SK-N-SH treated with all-trans-retinoic acid at 6 μM for 48 hours (cell line): ENCODE measurements at regions not wholly inside any gene's neighbourhood (a gene's known extent, or its start where the extent isn't known, plus 50 kb on each side); places are given as distances from the start of the nearest gene placed in this dataset.

Experiments used
- ATAC-seq: fragments of 200-7000 bp; cut with Tn5 transposase; 3 replicates; pipeline ENCODE4 v1.9.1; 2020; ENCODE audit warnings: mild to moderate bottlenecking, moderate library complexity
- ARNTL ChIP-seq: fragments of 450-650 bp; formaldehyde crosslinking; IDR thresholded peaks from 2 replicates; pipeline ENCODE4 v1.5.0; 2020; ENCODE audit warnings: low read depth, mild to moderate bottlenecking, moderate library complexity, borderline replicate concordance
- BACH2 ChIP-seq: fragments of 250-450 bp; sonication (Bioruptor Pico); IDR thresholded peaks from 2 replicates; pipeline ENCODE4 v1.9.0; 2021; ENCODE audit warnings: mild to moderate bottlenecking, borderline replicate concordance
- CREB5 ChIP-seq: fragments of 250-450 bp; sonication (Bioruptor Pico); IDR thresholded peaks from 2 replicates; pipeline ENCODE4 v1.5.1; 2020; ENCODE audit warnings: low read depth, mild to moderate bottlenecking, moderate library complexity
- CSDC2 ChIP-seq: fragments of 250-450 bp; sonication (Bioruptor Pico); IDR thresholded peaks from 2 replicates; pipeline ENCODE4 v1.5.0; 2020; ENCODE audit warnings: mild to moderate bottlenecking, moderate library complexity
- GLIS3 ChIP-seq: fragments of 250-450 bp; sonication (Bioruptor Pico); IDR thresholded peaks from 2 replicates; pipeline ENCODE4 v1.5.0; 2020; ENCODE audit warnings: mild to moderate bottlenecking, moderate library complexity
- ISL1 ChIP-seq: fragments of 250-450 bp; sonication (Bioruptor Pico); IDR thresholded peaks from 2 replicates; pipeline ENCODE4 v2.1.2; 2022; ENCODE audit warnings: mild to moderate bottlenecking, moderate library complexity
- OSR1 ChIP-seq: fragments of 250-450 bp; sonication (Bioruptor Pico); IDR thresholded peaks from 2 replicates; pipeline ENCODE4 v1.8.0; 2022; ENCODE audit warnings: moderate library complexity, mild to moderate bottlenecking, inconsistent platforms
- TCF4 ChIP-seq: fragments of 250-450 bp; sonication (Bioruptor Pico); IDR thresholded peaks from 2 replicates; pipeline ENCODE4 v1.8.0; 2021; ENCODE audit warnings: mild to moderate bottlenecking, moderate library complexity, borderline replicate concordance
- ZC3H10 ChIP-seq: fragments of 250-450 bp; sonication (Bioruptor Pico); IDR thresholded peaks from 2 replicates; pipeline ENCODE4 v1.5.1; 2021; ENCODE audit warnings: mild to moderate bottlenecking, moderate library complexity
- ZFP3 ChIP-seq: fragments of 250-450 bp; sonication (Bioruptor Pico); IDR thresholded peaks from 2 replicates; pipeline ENCODE4 v1.5.0; 2020; ENCODE audit warnings: mild to moderate bottlenecking, moderate library complexity
- ZNF70 ChIP-seq: fragments of 450-650 bp; formaldehyde crosslinking; IDR thresholded peaks from 2 replicates; pipeline ENCODE4 v1.5.0; 2020; ENCODE audit warnings: mild to moderate bottlenecking, moderate library complexity
- TF ChIP-seq, protein P1 (sequence below): fragments of 250-450 bp; sonication (Bioruptor Pico); IDR thresholded peaks from 2 replicates; pipeline ENCODE4 v1.8.0; 2021; ENCODE audit warnings: low read depth, mild to moderate bottlenecking, moderate library complexity, borderline replicate concordance
- TF ChIP-seq, protein P2 (sequence below): fragments of 250-450 bp; sonication (Bioruptor Pico); IDR thresholded peaks from 2 replicates; pipeline ENCODE4 v1.5.0; 2020; ENCODE audit warnings: mild to moderate bottlenecking, moderate library complexity

DNA sequence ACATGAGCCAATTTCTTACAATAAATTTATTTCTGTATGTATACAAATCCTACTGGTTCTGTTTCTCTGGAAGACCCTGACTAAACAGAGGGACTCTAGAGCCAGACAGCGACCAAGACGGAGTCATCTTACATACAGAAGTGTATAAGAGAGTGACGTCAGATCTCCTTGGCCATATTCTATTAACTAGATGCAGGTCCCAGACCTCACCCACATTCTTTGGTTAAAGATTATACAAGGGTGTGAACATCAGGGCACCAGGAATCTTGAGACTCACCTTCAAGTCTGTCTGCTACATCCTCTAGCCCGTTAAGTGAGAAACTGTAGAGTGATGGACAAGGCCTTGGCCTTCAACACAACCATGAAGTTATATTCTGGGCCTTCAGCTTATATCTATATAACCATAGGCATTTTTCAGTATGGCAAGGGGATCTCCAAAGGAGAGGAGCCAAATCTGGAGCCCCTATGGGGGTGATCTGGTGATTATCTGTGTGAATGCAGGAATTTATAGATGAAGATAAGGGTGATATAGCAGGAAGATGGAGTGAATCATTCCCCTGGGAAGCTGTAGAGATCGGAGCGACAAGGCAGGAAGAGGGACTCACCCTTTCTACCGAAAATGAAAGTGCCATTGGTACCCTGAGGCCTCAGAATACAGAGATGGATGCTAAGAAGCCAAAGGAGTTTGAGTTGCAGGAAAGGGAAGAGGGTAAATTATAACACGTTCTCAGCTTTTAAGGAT, 83.9 kb downstream of the ADAMTS1 start (continued):
- no peak for TF ChIP-seq BACH2 (CRISPR knock-in tag)

DNA sequence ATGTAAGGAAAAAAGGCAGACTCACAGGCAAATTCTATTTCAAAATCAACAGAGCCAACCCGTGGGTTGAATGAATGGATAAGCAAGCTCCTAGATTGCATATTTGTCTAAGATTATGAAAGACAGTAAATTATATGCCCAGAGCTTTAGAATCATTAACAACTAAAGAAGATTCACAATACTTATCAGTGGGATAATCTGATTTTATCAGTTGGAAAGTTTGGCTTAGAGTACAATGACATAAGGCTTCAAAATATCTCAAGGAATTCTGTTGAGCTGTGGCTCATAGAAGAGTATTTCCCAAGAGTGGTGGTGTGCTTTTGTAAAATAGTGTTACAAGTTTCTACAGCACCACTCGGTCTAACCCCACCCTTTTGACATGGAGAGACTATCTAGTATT, 85.5 kb downstream of the ADAMTS1 start:
- no peak for ATAC-seq

DNA sequence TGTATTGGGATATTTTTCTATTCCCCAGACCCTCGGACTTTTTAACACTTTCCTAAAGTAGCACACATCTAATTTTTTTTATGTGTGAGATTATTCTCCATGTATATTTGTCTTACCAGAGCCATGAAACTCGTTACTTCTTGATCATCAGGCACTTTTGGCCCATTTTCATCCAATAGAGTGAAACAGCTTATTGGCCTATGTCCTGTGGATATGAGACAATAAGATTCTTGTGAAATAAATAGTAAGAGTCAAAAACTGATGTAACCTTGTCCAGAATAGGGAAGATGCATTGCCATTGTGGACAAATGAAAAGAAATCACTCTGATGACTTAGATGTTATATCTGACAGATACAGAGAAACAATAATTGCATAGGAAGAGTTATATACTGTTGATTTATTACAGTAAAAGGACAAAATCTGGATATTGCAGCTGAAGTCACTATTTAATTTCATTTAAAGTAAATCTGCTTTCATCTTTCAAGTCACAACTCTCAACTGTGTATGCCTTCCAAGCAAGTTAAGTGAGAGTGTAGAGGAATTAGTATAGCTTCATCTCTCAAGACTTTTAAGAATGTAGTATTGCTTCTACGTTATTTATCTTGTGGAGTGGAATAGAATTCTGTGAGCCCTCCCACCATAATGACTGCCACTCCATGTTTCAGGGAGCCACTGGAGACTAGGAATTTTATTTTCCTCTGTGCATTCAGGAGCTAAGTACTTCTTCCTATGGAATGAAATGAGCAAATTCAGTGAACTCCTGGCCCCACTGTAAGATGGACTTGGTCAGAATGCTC, 86.9 kb downstream of the ADAMTS1 start:
- no peak for ATAC-seq

More for the DNA sequence above, 85.5 kb downstream of the ADAMTS1 start:
- peak; percentile 47 for TF ChIP-seq ISL1
- no peak for TF ChIP-seq ZNF70
- TF ChIP-seq CREB5 = no peak
- no peak for TF ChIP-seq OSR1 (CRISPR knock-in tag)
- TF ChIP-seq GLIS3 (CRISPR knock-in tag) = no peak

GRCh38 chr21:26756491-26757159, 88.6 kb downstream of the ADAMTS1 start:
- TF ChIP-seq TCF4 (CRISPR knock-in tag) (no peak), ZFP3 (CRISPR knock-in tag) (no peak), CSDC2 (CRISPR knock-in tag) (no peak), ARNTL (CRISPR knock-in tag) (no peak), ZNF70 (no peak), ZC3H10 (CRISPR knock-in tag) (no peak), OSR1 (CRISPR knock-in tag) (no peak)
- TF ChIP-seq, protein P1, sequence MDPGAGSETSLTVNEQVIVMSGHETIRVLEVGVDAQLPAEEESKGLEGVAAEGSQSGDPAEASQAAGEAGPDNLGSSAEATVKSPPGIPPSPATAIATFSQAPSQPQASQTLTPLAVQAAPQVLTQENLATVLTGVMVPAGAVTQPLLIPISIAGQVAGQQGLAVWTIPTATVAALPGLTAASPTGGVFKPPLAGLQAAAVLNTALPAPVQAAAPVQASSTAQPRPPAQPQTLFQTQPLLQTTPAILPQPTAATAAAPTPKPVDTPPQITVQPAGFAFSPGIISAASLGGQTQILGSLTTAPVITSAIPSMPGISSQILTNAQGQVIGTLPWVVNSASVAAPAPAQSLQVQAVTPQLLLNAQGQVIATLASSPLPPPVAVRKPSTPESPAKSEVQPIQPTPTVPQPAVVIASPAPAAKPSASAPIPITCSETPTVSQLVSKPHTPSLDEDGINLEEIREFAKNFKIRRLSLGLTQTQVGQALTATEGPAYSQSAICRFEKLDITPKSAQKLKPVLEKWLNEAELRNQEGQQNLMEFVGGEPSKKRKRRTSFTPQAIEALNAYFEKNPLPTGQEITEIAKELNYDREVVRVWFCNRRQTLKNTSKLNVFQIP (CRISPR knock-in tag) = no peak
- TF ChIP-seq, protein P2, sequence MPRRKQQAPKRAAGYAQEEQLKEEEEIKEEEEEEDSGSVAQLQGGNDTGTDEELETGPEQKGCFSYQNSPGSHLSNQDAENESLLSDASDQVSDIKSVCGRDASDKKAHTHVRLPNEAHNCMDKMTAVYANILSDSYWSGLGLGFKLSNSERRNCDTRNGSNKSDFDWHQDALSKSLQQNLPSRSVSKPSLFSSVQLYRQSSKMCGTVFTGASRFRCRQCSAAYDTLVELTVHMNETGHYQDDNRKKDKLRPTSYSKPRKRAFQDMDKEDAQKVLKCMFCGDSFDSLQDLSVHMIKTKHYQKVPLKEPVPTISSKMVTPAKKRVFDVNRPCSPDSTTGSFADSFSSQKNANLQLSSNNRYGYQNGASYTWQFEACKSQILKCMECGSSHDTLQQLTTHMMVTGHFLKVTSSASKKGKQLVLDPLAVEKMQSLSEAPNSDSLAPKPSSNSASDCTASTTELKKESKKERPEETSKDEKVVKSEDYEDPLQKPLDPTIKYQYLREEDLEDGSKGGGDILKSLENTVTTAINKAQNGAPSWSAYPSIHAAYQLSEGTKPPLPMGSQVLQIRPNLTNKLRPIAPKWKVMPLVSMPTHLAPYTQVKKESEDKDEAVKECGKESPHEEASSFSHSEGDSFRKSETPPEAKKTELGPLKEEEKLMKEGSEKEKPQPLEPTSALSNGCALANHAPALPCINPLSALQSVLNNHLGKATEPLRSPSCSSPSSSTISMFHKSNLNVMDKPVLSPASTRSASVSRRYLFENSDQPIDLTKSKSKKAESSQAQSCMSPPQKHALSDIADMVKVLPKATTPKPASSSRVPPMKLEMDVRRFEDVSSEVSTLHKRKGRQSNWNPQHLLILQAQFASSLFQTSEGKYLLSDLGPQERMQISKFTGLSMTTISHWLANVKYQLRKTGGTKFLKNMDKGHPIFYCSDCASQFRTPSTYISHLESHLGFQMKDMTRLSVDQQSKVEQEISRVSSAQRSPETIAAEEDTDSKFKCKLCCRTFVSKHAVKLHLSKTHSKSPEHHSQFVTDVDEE = no peak
- no peak for ATAC-seq

More for the DNA sequence above, 86.9 kb downstream of the ADAMTS1 start:
- no peak for TF ChIP-seq ZFP3 (CRISPR knock-in tag)
- TF ChIP-seq, protein P2 = no peak
- TF ChIP-seq ISL1 = peak; percentile 41

- no peak for TF ChIP-seq TCF4 (CRISPR knock-in tag)
- no peak for ATAC-seq
Measured at GRCh38 chr21:26754853-26755252, 90.4 kb downstream of the ADAMTS1 start.
